ENCODE measurements at regions not wholly inside any gene's neighbourhood (a gene's known extent, or its start where the extent isn't known, plus 50 kb on each side); places are given as distances from the start of the nearest gene placed in this dataset.

DNA sequence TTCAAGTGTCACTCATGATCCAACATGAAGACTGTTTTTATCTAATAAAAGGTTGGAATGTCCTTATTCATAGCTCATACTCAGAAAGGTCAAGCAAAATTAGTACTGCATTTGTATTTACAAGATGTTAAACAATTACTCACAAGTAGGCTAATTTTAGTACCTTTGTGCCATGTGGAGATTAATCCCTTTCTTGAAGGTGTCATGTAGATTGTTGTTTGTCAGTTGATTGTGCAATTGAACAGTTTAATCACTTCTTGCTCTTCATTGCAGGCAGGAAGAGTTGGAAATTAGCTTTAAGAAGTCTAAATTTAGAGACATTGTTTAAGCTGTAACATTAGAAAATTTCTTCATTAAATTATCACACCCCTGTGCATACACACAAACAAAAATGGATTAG, 847.1 kb downstream of the KCNT2 start:
- Histone ChIP-seq H3K27me3 (ENCODE audit: insufficient read depth, low read length) (no peaks in the 10 kb centered on the region), H4K20me1 (ENCODE audit: insufficient read depth, low read length) (no peaks in the 10 kb centered on the region), H3K4me1 (ENCODE audit: insufficient read depth, low read length) (no peaks in the 10 kb centered on the region), H3K27ac (ENCODE audit: low read depth, low read length) (no peak overlapping the region), H3K4me2 (ENCODE audit: insufficient read depth, low read length) (no peak overlapping the region), H3K9me3 (ENCODE audit: low read depth, low read length) (peaks cover 2% of the 10 kb centered on the region), H3K4me3 (ENCODE audit: insufficient read depth, low read length) (no peak overlapping the region), H3K79me2 (ENCODE audit: insufficient read depth, low read length) (no peaks in the 10 kb centered on the region), H2AFZ (ENCODE audit: low read length) (no peak overlapping the region), H3K36me3 (ENCODE audit: insufficient read depth, low read length) (no peaks in the 10 kb centered on the region)
- DNase-seq (ENCODE audit: insufficient read length, low spot score, missing footprints): no peak
- TF ChIP-seq, protein P1, sequence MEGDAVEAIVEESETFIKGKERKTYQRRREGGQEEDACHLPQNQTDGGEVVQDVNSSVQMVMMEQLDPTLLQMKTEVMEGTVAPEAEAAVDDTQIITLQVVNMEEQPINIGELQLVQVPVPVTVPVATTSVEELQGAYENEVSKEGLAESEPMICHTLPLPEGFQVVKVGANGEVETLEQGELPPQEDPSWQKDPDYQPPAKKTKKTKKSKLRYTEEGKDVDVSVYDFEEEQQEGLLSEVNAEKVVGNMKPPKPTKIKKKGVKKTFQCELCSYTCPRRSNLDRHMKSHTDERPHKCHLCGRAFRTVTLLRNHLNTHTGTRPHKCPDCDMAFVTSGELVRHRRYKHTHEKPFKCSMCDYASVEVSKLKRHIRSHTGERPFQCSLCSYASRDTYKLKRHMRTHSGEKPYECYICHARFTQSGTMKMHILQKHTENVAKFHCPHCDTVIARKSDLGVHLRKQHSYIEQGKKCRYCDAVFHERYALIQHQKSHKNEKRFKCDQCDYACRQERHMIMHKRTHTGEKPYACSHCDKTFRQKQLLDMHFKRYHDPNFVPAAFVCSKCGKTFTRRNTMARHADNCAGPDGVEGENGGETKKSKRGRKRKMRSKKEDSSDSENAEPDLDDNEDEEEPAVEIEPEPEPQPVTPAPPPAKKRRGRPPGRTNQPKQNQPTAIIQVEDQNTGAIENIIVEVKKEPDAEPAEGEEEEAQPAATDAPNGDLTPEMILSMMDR (IDR thresholded peaks at IDR 0.05; ENCODE audit: extremely low read depth, low read depth, low read length): no peak

DNA sequence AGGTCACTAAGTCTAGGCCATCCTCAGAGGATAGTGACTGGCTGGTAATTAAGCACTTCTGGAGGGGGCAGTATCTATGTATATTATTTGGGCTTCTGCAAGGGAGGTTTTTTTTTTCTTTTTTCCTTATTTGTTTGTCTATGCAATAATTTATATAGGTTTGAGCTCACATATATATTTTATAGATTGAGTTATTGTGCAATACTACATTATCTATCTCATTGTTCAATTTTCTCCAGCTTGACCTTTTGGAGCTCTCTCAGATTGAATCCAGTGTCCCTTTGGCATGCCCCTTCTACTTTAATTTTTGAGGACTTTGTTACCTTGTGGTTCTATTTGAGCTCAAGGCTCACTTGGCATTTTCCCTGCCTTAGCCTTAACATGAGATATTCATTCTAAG, 852.1 kb downstream of the KCNT2 start:
- Histone ChIP-seq H3K36me3 (ENCODE audit: insufficient read depth, low read length) (no peaks in the 10 kb centered on the region), H3K27ac (ENCODE audit: low read depth, low read length) (no peak overlapping the region), H3K27me3 (ENCODE audit: insufficient read depth, low read length) (no peaks in the 10 kb centered on the region), H3K4me2 (ENCODE audit: insufficient read depth, low read length) (no peak overlapping the region), H3K4me1 (ENCODE audit: insufficient read depth, low read length) (no peaks in the 10 kb centered on the region), H3K9me3 (ENCODE audit: low read depth, low read length) (peaks cover 2% of the 10 kb centered on the region), H4K20me1 (ENCODE audit: insufficient read depth, low read length) (no peaks in the 10 kb centered on the region), H2AFZ (ENCODE audit: low read length) (no peak overlapping the region), H3K79me2 (ENCODE audit: insufficient read depth, low read length) (no peaks in the 10 kb centered on the region), H3K4me3 (ENCODE audit: insufficient read depth, low read length) (no peak overlapping the region)
- no peak for DNase-seq (ENCODE audit: insufficient read length, low spot score, missing footprints)
- TF ChIP-seq, protein P1 (IDR thresholded peaks at IDR 0.05; ENCODE audit: extremely low read depth, low read depth, low read length): no peak

DNA sequence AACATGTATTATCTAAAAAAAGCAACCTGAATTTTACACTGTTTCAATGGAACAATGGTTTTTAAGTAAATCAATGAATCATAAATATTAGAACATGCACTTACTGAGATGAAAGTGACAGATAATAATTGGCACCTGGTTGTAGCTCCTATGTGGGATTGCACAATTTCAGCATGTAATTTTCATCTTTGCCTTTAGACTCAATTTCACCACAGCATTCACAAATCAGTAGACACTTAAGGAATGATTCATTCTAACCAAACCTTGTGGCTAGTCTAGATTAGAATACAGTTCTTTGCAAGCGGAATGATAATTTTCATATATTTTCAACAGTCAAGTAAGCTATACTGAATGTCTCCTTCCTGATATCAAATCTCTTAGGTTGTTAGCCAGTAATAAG, 853.4 kb downstream of the KCNT2 start:
- H3K79me2 ChIP-seq (ENCODE audit: insufficient read depth, low read length): no peaks in the 10 kb centered on the region
- no peaks in the 10 kb centered on the region for H3K27me3 ChIP-seq (ENCODE audit: insufficient read depth, low read length)
- no peak overlapping the region for H3K4me3 ChIP-seq (ENCODE audit: insufficient read depth, low read length)
- no peaks in the 10 kb centered on the region for H3K4me1 ChIP-seq (ENCODE audit: insufficient read depth, low read length)
- no peak overlapping the region for H3K4me2 ChIP-seq (ENCODE audit: insufficient read depth, low read length)
- H3K27ac ChIP-seq (ENCODE audit: low read depth, low read length): no peak overlapping the region
- no peak for DNase-seq (ENCODE audit: insufficient read length, low spot score, missing footprints)
- no peaks in the 10 kb centered on the region for H3K36me3 ChIP-seq (ENCODE audit: insufficient read depth, low read length)
- H3K9me3 ChIP-seq (ENCODE audit: low read depth, low read length): no peaks in the 10 kb centered on the region
- no peaks in the 10 kb centered on the region for H4K20me1 ChIP-seq (ENCODE audit: insufficient read depth, low read length)
- no peak overlapping the region for H2AFZ ChIP-seq (ENCODE audit: low read length)
- TF ChIP-seq, protein P1 (IDR thresholded peaks at IDR 0.05; ENCODE audit: extremely low read depth, low read depth, low read length): no peak

DNA sequence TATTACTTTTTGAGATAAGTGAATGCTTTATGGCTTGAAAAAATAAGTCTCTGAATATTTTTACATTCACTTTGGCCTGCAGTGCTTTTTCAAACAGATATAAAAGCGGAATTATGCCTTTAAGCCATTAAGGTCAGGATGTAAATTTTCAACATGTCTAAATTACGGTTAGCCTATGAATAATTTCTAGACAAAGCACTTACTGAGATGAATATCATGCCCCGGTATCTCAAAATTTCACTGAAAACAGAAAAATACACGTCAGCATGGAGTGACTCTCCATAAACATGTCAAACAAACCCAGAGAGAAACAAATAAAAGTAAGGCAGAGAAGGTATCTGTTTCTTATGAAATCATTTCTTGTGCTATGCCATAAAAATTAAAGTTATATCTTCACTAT, 853.9 kb downstream of the KCNT2 start:
- Histone ChIP-seq H3K4me3 (ENCODE audit: insufficient read depth, low read length) (no peak overlapping the region), H3K4me1 (ENCODE audit: insufficient read depth, low read length) (no peaks in the 10 kb centered on the region), H3K36me3 (ENCODE audit: insufficient read depth, low read length) (no peaks in the 10 kb centered on the region), H3K4me2 (ENCODE audit: insufficient read depth, low read length) (no peak overlapping the region), H2AFZ (ENCODE audit: low read length) (no peak overlapping the region), H3K27me3 (ENCODE audit: insufficient read depth, low read length) (no peaks in the 10 kb centered on the region), H3K27ac (ENCODE audit: low read depth, low read length) (no peak overlapping the region), H3K9me3 (ENCODE audit: low read depth, low read length) (no peaks in the 10 kb centered on the region), H4K20me1 (ENCODE audit: insufficient read depth, low read length) (no peaks in the 10 kb centered on the region), H3K79me2 (ENCODE audit: insufficient read depth, low read length) (no peaks in the 10 kb centered on the region)
- TF ChIP-seq, protein P1 (IDR thresholded peaks at IDR 0.05; ENCODE audit: extremely low read depth, low read depth, low read length): no peak
- DNase-seq (ENCODE audit: insufficient read length, low spot score, missing footprints): no peak

All from osteoblast (primary cell).